ENCODE measurements at regions not wholly inside any gene's neighbourhood (a gene's known extent, or its start where the extent isn't known, plus 50 kb on each side); places are given as distances from the start of the nearest gene placed in this dataset.

DNA sequence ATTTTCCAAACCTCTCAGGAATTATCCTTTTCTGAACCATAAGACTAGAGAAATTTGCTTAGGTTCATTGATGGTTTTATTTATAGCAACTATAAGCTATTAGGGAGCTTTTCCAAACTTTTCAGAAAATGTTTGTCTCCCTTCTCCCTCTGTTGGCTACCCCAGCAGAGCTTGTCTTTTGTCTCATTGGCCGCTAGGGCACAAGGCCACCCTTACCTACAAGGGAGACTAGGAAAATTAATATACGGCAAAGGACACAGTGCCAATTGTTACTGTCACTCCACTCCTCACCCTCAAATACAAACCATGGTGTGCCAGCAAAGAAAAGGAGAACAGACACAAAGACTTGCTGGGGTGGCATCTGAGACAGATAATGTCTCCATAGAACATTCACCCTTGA lies 471.4 kb downstream of the XPNPEP1 start:
- intact Hi-C loops (cut with DNase I; ENCODE audit: low total_unique reads): no loop called here
- Histone ChIP-seq H3K36me3 (no peaks in the 10 kb centered on the region), H3K4me1 (no peaks in the 10 kb centered on the region), H3K9me3 (peaks cover 0 to 5% (median 0%) of the 10 kb centered on the region in 8 donors), H3K4me3 (no peak overlapping the region), H3K27ac (no peak overlapping the region), H3K27me3 (replicated peaks in 1 of 7) (peaks cover 0 to 16% (median 8%) of the 10 kb centered on the region in 7 donors)
- no peak for DNase-seq
- WGBS, 5 donors: 70 to 93% (median 84%) methylated on average over 2 of the region's 2 CpGs
- TF ChIP-seq, protein P1, sequence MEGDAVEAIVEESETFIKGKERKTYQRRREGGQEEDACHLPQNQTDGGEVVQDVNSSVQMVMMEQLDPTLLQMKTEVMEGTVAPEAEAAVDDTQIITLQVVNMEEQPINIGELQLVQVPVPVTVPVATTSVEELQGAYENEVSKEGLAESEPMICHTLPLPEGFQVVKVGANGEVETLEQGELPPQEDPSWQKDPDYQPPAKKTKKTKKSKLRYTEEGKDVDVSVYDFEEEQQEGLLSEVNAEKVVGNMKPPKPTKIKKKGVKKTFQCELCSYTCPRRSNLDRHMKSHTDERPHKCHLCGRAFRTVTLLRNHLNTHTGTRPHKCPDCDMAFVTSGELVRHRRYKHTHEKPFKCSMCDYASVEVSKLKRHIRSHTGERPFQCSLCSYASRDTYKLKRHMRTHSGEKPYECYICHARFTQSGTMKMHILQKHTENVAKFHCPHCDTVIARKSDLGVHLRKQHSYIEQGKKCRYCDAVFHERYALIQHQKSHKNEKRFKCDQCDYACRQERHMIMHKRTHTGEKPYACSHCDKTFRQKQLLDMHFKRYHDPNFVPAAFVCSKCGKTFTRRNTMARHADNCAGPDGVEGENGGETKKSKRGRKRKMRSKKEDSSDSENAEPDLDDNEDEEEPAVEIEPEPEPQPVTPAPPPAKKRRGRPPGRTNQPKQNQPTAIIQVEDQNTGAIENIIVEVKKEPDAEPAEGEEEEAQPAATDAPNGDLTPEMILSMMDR (IDR thresholded peaks at IDR 0.05 in 8 of 11, conservative IDR thresholded peaks at IDR 0.05 in 3 of 11): no peak
- no peak for TF ChIP-seq POLR2AphosphoS5 (IDR thresholded peaks at IDR 0.05)
- no peak for TF ChIP-seq POLR2A (IDR thresholded peaks at IDR 0.05)

DNA sequence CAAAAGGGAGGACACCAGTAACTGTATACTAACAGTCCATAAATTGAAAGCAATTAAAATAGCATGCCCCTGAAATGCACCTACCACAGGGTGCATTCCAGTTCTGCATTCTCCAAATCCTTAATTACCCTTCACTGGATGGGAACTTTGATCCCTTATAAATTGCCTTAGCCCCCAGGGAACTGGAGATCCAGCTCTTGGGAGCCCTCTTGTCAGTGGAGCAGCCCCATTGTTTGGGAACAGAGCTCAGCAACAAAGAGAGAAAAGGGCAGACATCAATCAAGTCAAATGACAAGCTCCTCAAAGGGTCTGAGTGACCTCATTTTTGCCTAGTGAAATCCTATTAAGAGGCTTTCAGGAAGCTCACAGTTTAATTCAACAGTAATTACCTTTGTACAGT lies 472.6 kb downstream of the XPNPEP1 start:
- intact Hi-C loops (cut with DNase I; ENCODE audit: low total_unique reads): no loop called here
- Histone ChIP-seq H3K4me3 (no peak overlapping the region), H3K27ac (no peak overlapping the region), H3K9me3 (no peaks in the 10 kb centered on the region), H3K4me1 (no peaks in the 10 kb centered on the region), H3K36me3 (no peaks in the 10 kb centered on the region), H3K27me3 (replicated peaks in 1 of 7) (peaks cover 0 to 5% (median 3%) of the 10 kb centered on the region in 7 donors)
- TF ChIP-seq, protein P1 (IDR thresholded peaks at IDR 0.05 in 8 of 11, conservative IDR thresholded peaks at IDR 0.05 in 3 of 11): no peak
- no peak for TF ChIP-seq POLR2AphosphoS5 (IDR thresholded peaks at IDR 0.05)
- TF ChIP-seq POLR2A (IDR thresholded peaks at IDR 0.05): no peak
- no peak for DNase-seq

DNA sequence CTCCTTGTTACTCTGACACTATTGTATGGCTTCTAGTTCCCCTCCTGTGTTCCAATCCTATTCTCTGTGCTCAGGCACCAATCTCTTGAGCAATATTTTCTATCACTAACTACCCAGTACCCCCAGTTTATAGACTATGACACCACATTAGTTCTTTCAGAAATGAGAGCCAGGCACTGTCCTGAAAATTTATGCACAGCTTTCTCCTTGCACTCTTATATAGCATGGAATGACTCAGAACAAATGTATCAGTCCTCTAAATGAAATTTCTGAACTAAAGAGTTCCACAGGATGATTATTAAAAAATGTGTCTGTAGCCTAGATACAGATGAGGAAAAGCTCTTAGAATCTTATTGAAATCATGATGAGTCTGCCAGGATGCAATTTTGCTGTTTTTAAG lies 489.9 kb downstream of the XPNPEP1 start:
- H3K4me1 ChIP-seq: no peaks in the 10 kb centered on the region
- no peaks in the 10 kb centered on the region for H3K9me3 ChIP-seq
- no peaks in the 10 kb centered on the region for H3K27me3 ChIP-seq (replicated peaks in 1 of 7)
- intact Hi-C loops (cut with DNase I; ENCODE audit: low total_unique reads): no loop called here
- no peak overlapping the region for H3K4me3 ChIP-seq
- DNase-seq: no peak
- no peaks in the 10 kb centered on the region for H3K36me3 ChIP-seq
- H3K27ac ChIP-seq: no peak overlapping the region
- TF ChIP-seq, protein P1 (IDR thresholded peaks at IDR 0.05 in 8 of 11, conservative IDR thresholded peaks at IDR 0.05 in 3 of 11): no peak
- no peak for TF ChIP-seq POLR2AphosphoS5 (IDR thresholded peaks at IDR 0.05)
- TF ChIP-seq POLR2A (IDR thresholded peaks at IDR 0.05): no peak

DNA sequence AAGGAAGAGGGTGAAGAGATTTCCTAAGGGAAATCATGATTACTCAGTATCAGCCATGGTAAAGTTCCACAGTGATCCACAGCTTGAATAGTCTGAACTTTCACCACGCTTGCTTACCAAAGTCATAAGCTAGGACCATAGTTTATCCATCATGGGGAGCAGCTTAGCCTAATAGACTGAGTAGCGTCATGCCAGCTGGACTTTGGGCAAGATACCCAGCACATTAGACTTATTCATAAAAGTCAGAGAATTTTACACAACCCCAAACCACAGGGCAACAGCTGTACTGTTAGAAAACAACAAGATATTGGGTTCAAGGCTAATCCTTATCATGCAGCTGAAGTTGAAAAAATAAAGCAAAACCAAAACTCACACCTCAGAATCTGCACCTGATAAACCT lies 491.0 kb downstream of the XPNPEP1 start:
- 76 to 91% (median 83%) methylated on average over 2 of the region's 2 CpGs for WGBS, 5 donors

More for the DNA sequence above, 491.0 kb downstream of the XPNPEP1 start:
- TF ChIP-seq, protein P1 (IDR thresholded peaks at IDR 0.05 in 8 of 11, conservative IDR thresholded peaks at IDR 0.05 in 3 of 11): no peak
- TF ChIP-seq POLR2A (IDR thresholded peaks at IDR 0.05) (no peak), POLR2AphosphoS5 (IDR thresholded peaks at IDR 0.05) (no peak)
- H3K9me3 ChIP-seq: no peaks in the 10 kb centered on the region
- H3K4me3 ChIP-seq: no peak overlapping the region
- intact Hi-C loops (cut with DNase I; ENCODE audit: low total_unique reads): no loop called here
- no peaks in the 10 kb centered on the region for H3K4me1 ChIP-seq
- no peak for DNase-seq
- no peaks in the 10 kb centered on the region for H3K27me3 ChIP-seq (replicated peaks in 1 of 7)
- H3K27ac ChIP-seq: no peak overlapping the region
- no peaks in the 10 kb centered on the region for H3K36me3 ChIP-seq

All from spleen (tissue), 11 donors.